Liver (tissue), 8 donors: ENCODE measurements at regions not wholly inside any gene's neighbourhood (a gene's known extent, or its start where the extent isn't known, plus 50 kb on each side); places are given as distances from the start of the nearest gene placed in this dataset.

Experiments used
- DNase-seq: peaks from one replicate; pipeline ENCODE4 v3.0.0-alpha.2; 2017; ENCODE audit warnings: low spot score
- H3K27ac ChIP-seq, 2 donors: one replicate each; pipeline ENCODE4 v1.7.0; 2013; ENCODE audit warnings: inconsistent platforms in 2 of 2, low read length in 2 of 2, control low read depth in 1 of 2, low read depth in 1 of 2, mild to moderate bottlenecking in 1 of 2
- H3K27me3 ChIP-seq, 4 donors: one replicate each; pipeline versions ENCODE4 v1.6.1 to v1.7.0; 2013; ENCODE audit warnings: low read length in 3 of 4, inconsistent platforms in 1 of 4, mild to moderate bottlenecking in 1 of 4, moderate library complexity in 1 of 4; ENCODE audit not compliant: control insufficient read depth in 4 of 4, insufficient read depth in 4 of 4
- H3K36me3 ChIP-seq, 4 donors: one replicate each; pipeline versions ENCODE4 v1.6.1 to v1.7.0; 2013; ENCODE audit warnings: low read length in 3 of 4, mild to moderate bottlenecking in 3 of 4, low read depth in 1 of 4, moderate library complexity in 1 of 4; ENCODE audit not compliant: control insufficient read depth in 4 of 4, insufficient read depth in 3 of 4
- H3K4me1 ChIP-seq, 4 donors: one replicate each; pipeline versions ENCODE4 v1.6.1 to v1.7.0; 2013; ENCODE audit warnings: low read length in 3 of 4, mild to moderate bottlenecking in 3 of 4, moderate library complexity in 1 of 4; ENCODE audit not compliant: control insufficient read depth in 4 of 4, insufficient read depth in 4 of 4
- H3K4me3 ChIP-seq, 3 donors: one replicate each; pipeline versions ENCODE4 v1.6.1 to v1.7.0; 2013; ENCODE audit warnings: low read length in 3 of 3, control low read depth in 1 of 3, low read depth in 1 of 3, mild to moderate bottlenecking in 1 of 3
- H3K9ac ChIP-seq, 2 donors: one replicate each; pipeline ENCODE4 v1.7.0; 2013; ENCODE audit warnings: low read length in 2 of 2, mild to moderate bottlenecking in 2 of 2, moderate library complexity in 2 of 2, control low read depth in 1 of 2, low read depth in 1 of 2
- H3K9me3 ChIP-seq, 4 donors: one replicate each; pipeline versions ENCODE4 v1.6.1 to v1.7.0; 2013; ENCODE audit warnings: low read length in 3 of 4; ENCODE audit not compliant: control insufficient read depth in 4 of 4
- ATF3 ChIP-seq: IDR thresholded peaks from 2 replicates; pipeline ENCODE4 v1.6.1; 2016; ENCODE audit warnings: antibody characterized with exemption
- CTCF ChIP-seq: fragments of 150-350 bp; IDR thresholded peaks from 2 replicates; pipeline ENCODE4 v1.5.1; 2017; ENCODE audit warnings: improper control_type of control experiment, low read depth, low read length; ENCODE audit not compliant: missing input control
- EGR1 ChIP-seq, 2 donors: IDR thresholded peaks; 2 replicates each; pipeline ENCODE4 v1.6.1; 2016 to 2018; ENCODE audit warnings: antibody characterized with exemption in 2 of 2, low read depth in 2 of 2
- FOXA1 ChIP-seq: IDR thresholded peaks from 2 replicates; pipeline ENCODE4 v1.6.1; 2016; ENCODE audit warnings: antibody characterized with exemption
- FOXA2 ChIP-seq: IDR thresholded peaks from 2 replicates; pipeline ENCODE4 v1.6.1; 2016; ENCODE audit warnings: antibody characterized with exemption
- GABPA ChIP-seq, 2 donors: IDR thresholded peaks in 1 of 2; conservative IDR thresholded peaks in 1 of 2; 2 replicates each; pipeline ENCODE4 v1.6.1; 2016; ENCODE audit warnings: antibody characterized with exemption in 2 of 2, mild to moderate bottlenecking in 1 of 2, moderate library complexity in 1 of 2
- HNF4A ChIP-seq, 2 donors: conservative IDR thresholded peaks; 2 replicates each; pipeline ENCODE4 v1.6.1; 2016; ENCODE audit warnings: antibody characterized with exemption in 2 of 2, mild to moderate bottlenecking in 2 of 2
- HNF4G ChIP-seq: IDR thresholded peaks from 2 replicates; pipeline ENCODE4 v1.6.1; 2016; ENCODE audit warnings: antibody characterized with exemption
- JUND ChIP-seq, 2 donors: IDR thresholded peaks; 2 replicates each; pipeline ENCODE4 v1.6.1; 2016; ENCODE audit warnings: antibody characterized with exemption in 2 of 2
- MAX ChIP-seq: IDR thresholded peaks from 2 replicates; pipeline ENCODE4 v1.6.1; 2016; ENCODE audit warnings: antibody characterized with exemption
- NR2F2 ChIP-seq: IDR thresholded peaks from 2 replicates; pipeline ENCODE4 v1.6.1; 2016; ENCODE audit warnings: antibody characterized with exemption
- RAD21 ChIP-seq, 2 donors: IDR thresholded peaks; 2 replicates each; pipeline ENCODE4 v1.6.1; 2016; ENCODE audit warnings: antibody characterized with exemption in 2 of 2, mild to moderate bottlenecking in 2 of 2
- REST ChIP-seq: IDR thresholded peaks from 2 replicates; pipeline ENCODE4 v1.6.1; 2016; ENCODE audit warnings: antibody characterized with exemption, mild to moderate bottlenecking
- SP1 ChIP-seq: IDR thresholded peaks from 2 replicates; pipeline ENCODE4 v1.6.1; 2018; ENCODE audit warnings: antibody characterized with exemption, mild to moderate bottlenecking
- TAF1 ChIP-seq: conservative IDR thresholded peaks from 2 replicates; pipeline ENCODE4 v1.6.1; 2016; ENCODE audit warnings: antibody characterized with exemption, mild to moderate bottlenecking
- YY1 ChIP-seq: IDR thresholded peaks from 2 replicates; pipeline ENCODE4 v1.6.1; 2016; ENCODE audit warnings: antibody characterized with exemption, mild to moderate bottlenecking
- ZBTB33 ChIP-seq: IDR thresholded peaks from 2 replicates; pipeline ENCODE4 v1.6.1; 2016; ENCODE audit warnings: antibody characterized with exemption
- WGBS: extraction: QIAGEN DNeasy Blood & Tissue Kit; methylation state at CpG from one replicate; pipeline ENCODE4 v1.1.7; 2013; 5-methylcytosine and 5-hydroxymethylcytosine counted together
- donor health status: healthy.
- donor health status: healthy.
- donor health status: healthy.
- donor health status: healthy.
- donor health status: healthy.

GRCh38 chr15:98062869-98063268 lies 102.4 kb downstream of the ARRDC4 start:
- Histone ChIP-seq H3K4me1 (no peaks in the 10 kb centered on the region), H3K9ac (no peak overlapping the region), H3K9me3 (peaks cover 0 to 2% (median 0%) of the 10 kb centered on the region in 4 donors), H3K36me3 (no peaks in the 10 kb centered on the region), H3K4me3 (no peak overlapping the region), H3K27ac (no peak overlapping the region), H3K27me3 (no peaks in the 10 kb centered on the region)
- 50% methylated on average over 3 of the region's 3 CpGs for WGBS
- no peak for TF ChIP-seq GABPA (IDR thresholded peaks at IDR 0.05 in 1 of 2, conservative IDR thresholded peaks at IDR 0.05 in 1 of 2)
- no peak for TF ChIP-seq HNF4G
- TF ChIP-seq FOXA1 = no peak
- TF ChIP-seq EGR1 (IDR thresholded peaks at IDR 0.05; ENCODE audit: low read depth in 2 of 2) = no peak
- no peak for TF ChIP-seq MAX
- no peak for TF ChIP-seq CTCF
- TF ChIP-seq SP1 = no peak
- TF ChIP-seq ZBTB33 = no peak
- TF ChIP-seq ATF3 = no peak
- TF ChIP-seq REST = no peak
- no peak for TF ChIP-seq JUND (IDR thresholded peaks at IDR 0.05)
- TF ChIP-seq HNF4A (conservative IDR thresholded peaks at IDR 0.05) = no peak
- TF ChIP-seq YY1 = no peak
- no peak for TF ChIP-seq FOXA2
- TF ChIP-seq NR2F2 = no peak
- no peak for TF ChIP-seq TAF1
- no peak for TF ChIP-seq RAD21 (IDR thresholded peaks at IDR 0.05)
- no peak for DNase-seq

GRCh38 chr15:98063315-98063714 lies 102.8 kb downstream of the ARRDC4 start:
- no peaks in the 10 kb centered on the region for H3K27me3 ChIP-seq
- H3K9me3 ChIP-seq = no peaks in the 10 kb centered on the region
- H3K4me3 ChIP-seq = no peak overlapping the region
- no peaks in the 10 kb centered on the region for H3K36me3 ChIP-seq
- no peak for DNase-seq
- no peaks in the 10 kb centered on the region for H3K4me1 ChIP-seq
- H3K27ac ChIP-seq = no peak overlapping the region
- no peak for TF ChIP-seq EGR1 (IDR thresholded peaks at IDR 0.05; ENCODE audit: low read depth in 2 of 2)
- no peak for TF ChIP-seq NR2F2
- TF ChIP-seq ZBTB33 = no peak
- no peak for TF ChIP-seq HNF4G
- no peak for TF ChIP-seq ATF3
- no peak for TF ChIP-seq JUND (IDR thresholded peaks at IDR 0.05)
- TF ChIP-seq REST = no peak
- no peak for TF ChIP-seq SP1
- no peak for TF ChIP-seq HNF4A (conservative IDR thresholded peaks at IDR 0.05)
- TF ChIP-seq FOXA2 = no peak
- whole genome bisulfite sequencing = 69% methylated on average over 2 of the region's 2 CpGs
- no peak overlapping the region for H3K9ac ChIP-seq
